Adrenal gland (tissue), 9 donors: ENCODE measurements at regions not wholly inside any gene's neighbourhood (a gene's known extent, or its start where the extent isn't known, plus 50 kb on each side); places are given as distances from the start of the nearest gene placed in this dataset.

Experiments
- DNase-seq, 7 donors: peaks; one replicate each; pipeline ENCODE4 v3.0.0-alpha.2; 2019 to 2020
- H3K27ac ChIP-seq, 5 donors: fragments of 200-600 bp; sonication (generic) in 4 of 5; 1 replicate in 3 of 5; 2 replicates in 2 of 5; pipeline versions ENCODE4 v1.5.1 to v1.8.0; 2016 to 2020; ENCODE audit warnings: mild to moderate bottlenecking in 1 of 5
- H3K27me3 ChIP-seq: fragments of 200-600 bp; 2 replicates; pipeline ENCODE4 v1.8.0; 2021
- H3K36me3 ChIP-seq, 2 donors: fragments of 200-600 bp; replicated peaks in 1 of 2; 1 replicate in 1 of 2; 2 replicates in 1 of 2; pipeline versions ENCODE4 v1.5.1 to v1.8.0; 2018 to 2022
- H3K4me1 ChIP-seq, 2 donors: fragments of 200-600 bp; replicated peaks in 1 of 2; 1 replicate in 1 of 2; 2 replicates in 1 of 2; pipeline versions ENCODE4 v1.5.1 to v1.8.0; 2018 to 2021
- H3K4me3 ChIP-seq, 4 donors: fragments of 200-600 bp; sonication (generic) in 3 of 4; one replicate each; pipeline ENCODE4 v1.5.1; 2016 to 2018
- H3K9me3 ChIP-seq, 3 donors: fragments of 200-600 bp; sonication (generic) in 1 of 3; replicated peaks in 1 of 3; 1 replicate in 2 of 3; 2 replicates in 1 of 3; pipeline versions ENCODE4 v1.5.1 to v1.8.0; 2016 to 2021
- POLR2A ChIP-seq, 2 donors: fragments of 450-650 bp; IDR thresholded peaks; one replicate each; pipeline ENCODE4 v1.6.1; 2017; ENCODE audit warnings: antibody characterized with exemption in 2 of 2, mild to moderate bottlenecking in 2 of 2, moderate library complexity in 1 of 2
- WGBS, 4 donors: extraction: QIAGEN DNeasy Blood & Tissue Kit in 2 of 4; methylation state at CpG; one replicate each; pipeline versions ENCODE4 v1.1.5 to v1.1.7; 2013 to 2017; 5-methylcytosine and 5-hydroxymethylcytosine counted together
- intact Hi-C, 2 donors: fragments of 100-400 bp; cut with DNase I; formaldehyde crosslinking; loops; one replicate each; pipeline versions ENCODE4 v1.14.1 to v1.15.0; 2022 to 2023
- TF ChIP-seq, protein P1 (sequence below), 6 experiments: fragments of 450-650 bp in 4 of 6; fragments of 200-600 bp in 2 of 6; sonication (generic) in 1 of 6; IDR thresholded peaks; 1 replicate in 5 of 6; 2 replicates in 1 of 6; pipeline versions ENCODE4 v1.5.1 to v1.8.0; 2016 to 2021; ENCODE audit warnings: antibody characterized with exemption in 6 of 6, mild to moderate bottlenecking in 2 of 6, moderate library complexity in 1 of 6
- donor health status: healthy with polysubstance abuse.
- donor health status: Bipolar disorder and iron deficiency.
- donor health status: DM: yes; HTN: yes; CAD: no.
- donor health status: DM: no; HTN: no; CAD: no.
- donor health status: DM: no; HTN: no; CAD: no.

DNA sequence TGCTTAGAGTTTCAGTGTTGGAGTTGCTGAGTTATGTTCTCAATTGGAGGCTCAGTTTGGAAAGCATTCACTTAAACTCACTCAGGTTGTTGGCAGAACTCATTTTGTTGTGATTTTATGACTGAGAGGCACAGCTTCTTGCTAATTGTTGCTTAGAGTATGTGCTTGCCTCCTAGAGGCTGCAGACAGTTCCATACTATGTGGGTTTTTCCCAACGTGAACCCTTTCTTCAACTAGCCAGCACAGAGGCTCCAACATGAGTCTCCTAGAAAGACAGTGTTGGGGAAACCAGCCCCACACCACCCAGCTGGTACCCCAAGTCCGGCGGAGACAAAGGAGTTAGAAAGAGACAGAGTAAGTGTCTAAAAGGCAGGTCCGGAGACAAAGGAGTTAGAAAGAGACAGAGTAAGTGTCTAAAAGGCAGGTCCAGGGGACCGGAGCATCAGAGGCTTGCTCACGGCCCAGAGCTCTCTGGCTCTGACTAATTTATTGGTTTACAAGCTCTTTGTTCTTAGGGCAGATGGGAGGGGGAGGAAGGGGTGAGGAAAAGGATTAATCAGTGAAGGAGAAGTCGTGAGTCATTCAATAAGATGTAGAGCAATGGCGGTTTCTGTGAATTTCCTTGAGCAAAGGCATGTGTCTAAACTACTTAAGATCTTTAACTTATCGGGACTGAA, 999.7 kb upstream of the LRRTM1 start:
- no peak for DNase-seq
- Histone ChIP-seq H3K27me3 (no peaks in the 10 kb centered on the region), H3K27ac (no peak overlapping the region), H3K9me3 (peaks cover 0 to 14% (median 0%) of the 10 kb centered on the region in 3 donors), H3K4me3 (no peak overlapping the region), H3K4me1 (no peaks in the 10 kb centered on the region), H3K36me3 (no peaks in the 10 kb centered on the region)
- TF ChIP-seq, protein P1, sequence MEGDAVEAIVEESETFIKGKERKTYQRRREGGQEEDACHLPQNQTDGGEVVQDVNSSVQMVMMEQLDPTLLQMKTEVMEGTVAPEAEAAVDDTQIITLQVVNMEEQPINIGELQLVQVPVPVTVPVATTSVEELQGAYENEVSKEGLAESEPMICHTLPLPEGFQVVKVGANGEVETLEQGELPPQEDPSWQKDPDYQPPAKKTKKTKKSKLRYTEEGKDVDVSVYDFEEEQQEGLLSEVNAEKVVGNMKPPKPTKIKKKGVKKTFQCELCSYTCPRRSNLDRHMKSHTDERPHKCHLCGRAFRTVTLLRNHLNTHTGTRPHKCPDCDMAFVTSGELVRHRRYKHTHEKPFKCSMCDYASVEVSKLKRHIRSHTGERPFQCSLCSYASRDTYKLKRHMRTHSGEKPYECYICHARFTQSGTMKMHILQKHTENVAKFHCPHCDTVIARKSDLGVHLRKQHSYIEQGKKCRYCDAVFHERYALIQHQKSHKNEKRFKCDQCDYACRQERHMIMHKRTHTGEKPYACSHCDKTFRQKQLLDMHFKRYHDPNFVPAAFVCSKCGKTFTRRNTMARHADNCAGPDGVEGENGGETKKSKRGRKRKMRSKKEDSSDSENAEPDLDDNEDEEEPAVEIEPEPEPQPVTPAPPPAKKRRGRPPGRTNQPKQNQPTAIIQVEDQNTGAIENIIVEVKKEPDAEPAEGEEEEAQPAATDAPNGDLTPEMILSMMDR (IDR thresholded peaks at IDR 0.05): no peak
- no peak for TF ChIP-seq POLR2A (IDR thresholded peaks at IDR 0.05)
- WGBS, 4 donors: 30 to 39% (median 36%) methylated on average over 9 of the region's 9 CpGs
- intact Hi-C loops: no loop called here

DNA sequence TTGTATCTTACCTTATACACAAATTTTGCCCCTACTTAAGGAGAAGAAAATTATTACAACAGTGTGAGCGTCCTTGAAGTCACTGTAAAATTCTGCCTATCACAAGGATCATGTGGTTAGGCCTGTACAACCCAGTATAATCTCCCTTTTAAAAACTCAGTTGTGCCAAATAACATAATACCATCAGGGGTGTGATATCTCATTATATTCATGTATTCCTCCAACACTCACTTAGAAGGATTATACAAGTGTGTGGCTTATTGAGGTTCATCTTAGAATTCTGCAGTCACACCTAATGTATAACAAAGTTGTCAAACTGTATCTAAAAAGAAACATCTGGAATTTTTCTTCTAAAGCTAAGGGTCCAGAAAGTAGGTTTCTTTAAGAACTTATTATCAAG, 998.8 kb upstream of the LRRTM1 start:
- H3K4me3 ChIP-seq: no peak overlapping the region
- H3K27ac ChIP-seq: no peak overlapping the region
- DNase-seq: no peak
- H3K27me3 ChIP-seq: no peaks in the 10 kb centered on the region
- H3K36me3 ChIP-seq: no peaks in the 10 kb centered on the region
- no peak for TF ChIP-seq POLR2A (IDR thresholded peaks at IDR 0.05)
- TF ChIP-seq, protein P1 (IDR thresholded peaks at IDR 0.05): no peak
- H3K4me1 ChIP-seq: no peaks in the 10 kb centered on the region
- peaks cover 0 to 16% (median 0%) of the 10 kb centered on the region in 3 donors for H3K9me3 ChIP-seq
- intact Hi-C loops: no loop called here
- WGBS, 4 donors: 54 to 77% (median 64%) methylated on average over 1 of the region's 1 CpG

DNA sequence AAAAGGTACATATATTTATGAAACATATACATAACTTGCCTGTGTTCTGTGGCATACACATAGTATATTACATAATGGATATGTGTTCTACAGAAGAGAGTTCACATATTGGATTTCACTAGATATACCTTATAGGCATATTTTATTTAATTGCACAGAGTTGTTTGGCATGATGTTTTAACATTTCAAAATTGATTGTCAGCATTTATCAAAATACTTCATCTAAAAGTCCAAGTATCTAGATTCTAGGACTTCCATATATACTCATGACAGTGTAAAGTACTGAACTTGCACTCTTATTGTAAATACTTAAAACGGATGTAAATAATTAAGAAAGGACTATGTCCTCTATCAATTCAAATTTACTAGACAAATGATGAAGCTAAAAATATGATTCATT, 995.3 kb upstream of the LRRTM1 start:
- no peaks in the 10 kb centered on the region for H3K27me3 ChIP-seq
- WGBS, 4 donors: 59 to 80% (median 70%) methylated on average over 1 of the region's 1 CpG
- intact Hi-C loops: no loop called here
- no peak overlapping the region for H3K4me3 ChIP-seq
- no peak for DNase-seq
- no peak overlapping the region for H3K27ac ChIP-seq
- no peaks in the 10 kb centered on the region for H3K36me3 ChIP-seq
- H3K9me3 ChIP-seq: peaks cover 0 to 16% (median 0%) of the 10 kb centered on the region in 3 donors
- H3K4me1 ChIP-seq: no peaks in the 10 kb centered on the region
- TF ChIP-seq, protein P1 (IDR thresholded peaks at IDR 0.05): no peak
- TF ChIP-seq POLR2A (IDR thresholded peaks at IDR 0.05): no peak

DNA sequence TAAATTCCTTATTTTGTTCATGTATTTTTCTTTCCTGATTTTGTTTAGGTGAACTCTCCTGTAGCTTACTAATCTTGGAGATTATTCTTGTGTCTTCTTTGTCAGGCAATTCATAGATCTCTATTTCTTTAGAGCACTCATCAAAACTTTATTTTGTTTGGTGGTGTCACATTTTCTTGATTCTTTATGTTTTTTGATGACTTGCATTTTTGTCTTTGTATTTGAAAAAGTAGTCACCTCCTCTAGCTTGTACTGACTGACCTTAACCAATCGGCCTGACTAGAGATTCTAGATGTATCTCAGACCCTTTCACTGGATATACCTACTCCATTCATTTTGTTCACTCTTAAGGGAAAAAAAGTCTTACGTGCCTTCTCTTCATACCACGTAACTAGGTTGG, 986.3 kb upstream of the LRRTM1 start:
- TF ChIP-seq, protein P1 (IDR thresholded peaks at IDR 0.05): no peak
- Histone ChIP-seq H3K27ac (no peak overlapping the region), H3K4me1 (no peaks in the 10 kb centered on the region), H3K4me3 (no peak overlapping the region), H3K36me3 (no peaks in the 10 kb centered on the region), H3K9me3 (no peaks in the 10 kb centered on the region), H3K27me3 (no peaks in the 10 kb centered on the region)
- DNase-seq: no peak
- WGBS, 4 donors: 80 to 90% (median 82%) methylated on average over 3 of the region's 3 CpGs
- intact Hi-C loops: no loop called here
